ENCODE measurements at regions not wholly inside any gene's neighbourhood (a gene's known extent, or its start where the extent isn't known, plus 50 kb on each side); places are given as distances from the start of the nearest gene placed in this dataset.

DNA sequence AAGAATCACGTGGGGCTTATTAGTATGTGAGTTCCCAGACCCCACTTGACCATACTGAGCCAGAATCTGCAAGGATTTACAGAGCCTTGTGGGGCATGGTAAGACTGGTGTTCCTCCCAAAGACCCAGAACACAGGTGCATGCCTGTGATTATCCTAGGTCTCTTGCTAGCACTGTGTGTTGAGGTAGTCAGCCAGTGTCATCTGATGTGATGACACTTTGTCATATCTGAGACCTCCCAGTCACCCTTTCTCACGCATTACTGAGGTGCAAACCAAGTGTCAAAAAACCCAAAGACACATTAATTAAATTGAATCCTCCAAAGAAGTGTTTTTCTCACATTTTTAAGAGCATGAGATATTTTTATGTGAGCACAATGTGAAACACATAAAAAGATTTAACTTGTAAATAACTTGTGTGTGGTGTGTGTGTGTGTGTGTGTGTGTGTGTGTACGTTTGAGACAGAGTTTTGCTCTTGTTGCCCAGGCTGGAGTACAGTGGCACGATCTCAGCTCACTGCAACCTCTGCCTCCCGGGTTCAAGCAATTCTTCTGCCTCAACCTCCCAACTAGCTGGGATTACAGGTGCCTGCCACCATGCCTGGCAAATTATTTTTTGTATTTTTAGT lies 162.0 kb upstream of the PRPS1L1 start:
- no peak overlapping the region for H3K4me3 ChIP-seq (ENCODE audit: low read length)
- H3K27me3 Mint-ChIP-seq (ENCODE audit: insufficient read depth): peaks cover 2% of the 10 kb centered on the region
- no peak for DNase-seq
- no peaks in the 10 kb centered on the region for H3K4me1 Mint-ChIP-seq
- no peaks in the 10 kb centered on the region for H3K4me1 ChIP-seq (ENCODE audit: control insufficient read depth, insufficient read depth, low read length)
- no peak overlapping the region for H3K27ac ChIP-seq (ENCODE audit: low read depth, low read length)
- H3K27me3 ChIP-seq (ENCODE audit: control insufficient read depth, insufficient read depth, low read length, poor library complexity, severe bottlenecking): no peaks in the 10 kb centered on the region
- no peak overlapping the region for H3K27ac Mint-ChIP-seq
- H3K36me3 Mint-ChIP-seq (ENCODE audit: low read depth): no peaks in the 10 kb centered on the region
- no peaks in the 10 kb centered on the region for H3K9me3 ChIP-seq (ENCODE audit: control insufficient read depth, low read length)
- H3K4me3 Mint-ChIP-seq: no peak overlapping the region
- 88 to 100% methylated on average over 1 to 5 of the region's 5 CpGs for WGBS, 2 experiments (ENCODE audit: insufficient coverage in 1 of 2, insufficient read length in 1 of 2)
- no peaks in the 10 kb centered on the region for H3K36me3 ChIP-seq (ENCODE audit: control insufficient read depth, insufficient read depth, low read length)
- no peak for TF ChIP-seq CTCF (conservative IDR thresholded peaks at IDR 0.05)
- H3K9me3 Mint-ChIP-seq: peaks cover 3% of the 10 kb centered on the region
- no peak overlapping the region for H3K9ac ChIP-seq (ENCODE audit: extremely low read depth, low read length, poor library complexity, severe bottlenecking)

- no peaks in the 10 kb centered on the region for H3K4me1 Mint-ChIP-seq
- no peaks in the 10 kb centered on the region for H3K36me3 Mint-ChIP-seq (ENCODE audit: low read depth)
- H3K27me3 ChIP-seq (ENCODE audit: control insufficient read depth, insufficient read depth, low read length, poor library complexity, severe bottlenecking): no peaks in the 10 kb centered on the region
- no peak overlapping the region for H3K9ac ChIP-seq (ENCODE audit: extremely low read depth, low read length, poor library complexity, severe bottlenecking)
- 71 to 89% methylated on average over 1 to 2 of the region's 2 CpGs for WGBS, 2 experiments (ENCODE audit: insufficient coverage in 1 of 2, insufficient read length in 1 of 2)
- peaks cover 3% of the 10 kb centered on the region for H3K9me3 Mint-ChIP-seq
- no peaks in the 10 kb centered on the region for H3K4me1 ChIP-seq (ENCODE audit: control insufficient read depth, insufficient read depth, low read length)
- H3K36me3 ChIP-seq (ENCODE audit: control insufficient read depth, insufficient read depth, low read length): no peaks in the 10 kb centered on the region
- no peak overlapping the region for H3K27ac Mint-ChIP-seq
- H3K9me3 ChIP-seq (ENCODE audit: control insufficient read depth, low read length): no peaks in the 10 kb centered on the region
- H3K27ac ChIP-seq (ENCODE audit: low read depth, low read length): no peak overlapping the region
- no peak for TF ChIP-seq CTCF (conservative IDR thresholded peaks at IDR 0.05)
- no peak overlapping the region for H3K4me3 Mint-ChIP-seq
- no peak overlapping the region for H3K4me3 ChIP-seq (ENCODE audit: low read length)
- DNase-seq: no peak
- H3K27me3 Mint-ChIP-seq (ENCODE audit: insufficient read depth): peaks cover 2% of the 10 kb centered on the region
These were observed 163.7 kb upstream of the PRPS1L1 start for GRCh38 chr7:18191341-18191740.

DNA sequence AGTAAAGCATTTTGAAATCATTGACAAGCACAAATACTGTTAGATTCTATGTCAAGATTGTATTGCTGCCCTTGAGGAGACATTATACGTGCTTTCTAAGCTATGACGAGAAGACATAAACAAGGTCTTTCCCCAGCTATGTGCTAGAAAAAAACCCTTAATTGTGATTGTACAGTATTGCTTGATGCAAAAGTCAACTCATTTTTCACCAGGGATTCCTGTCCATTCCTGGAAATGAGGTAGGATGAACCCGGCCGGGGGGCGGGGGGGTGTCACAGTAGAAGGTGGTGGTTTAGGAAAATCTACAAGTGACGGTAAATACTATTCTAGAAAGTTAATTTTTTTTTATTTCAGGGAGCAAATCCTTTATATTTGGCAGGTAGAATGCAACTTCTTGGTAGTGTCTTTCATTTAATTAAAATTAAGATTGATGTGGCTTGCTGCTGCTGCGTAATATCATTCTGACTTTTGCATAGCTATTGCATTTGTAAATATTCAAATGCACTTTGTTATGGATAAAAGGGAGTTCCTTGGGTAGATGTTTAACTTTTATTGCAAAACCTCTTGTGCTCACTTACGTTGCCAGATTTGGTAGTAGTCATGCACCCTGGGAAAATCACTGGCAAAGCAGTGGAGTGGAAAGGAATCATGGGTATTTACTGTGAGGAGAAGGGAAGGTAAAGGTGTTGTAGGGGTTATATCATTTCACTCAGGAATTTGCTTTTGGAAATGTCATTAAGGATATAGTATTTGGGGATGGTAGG lies 164.4 kb upstream of the PRPS1L1 start:
- Histone ChIP-seq H3K27ac (ENCODE audit: low read depth, low read length) (no peak overlapping the region), H3K9ac (ENCODE audit: extremely low read depth, low read length, poor library complexity, severe bottlenecking) (no peak overlapping the region), H3K36me3 (ENCODE audit: control insufficient read depth, insufficient read depth, low read length) (no peaks in the 10 kb centered on the region), H3K9me3 (ENCODE audit: control insufficient read depth, low read length) (no peaks in the 10 kb centered on the region), H3K4me1 (ENCODE audit: control insufficient read depth, insufficient read depth, low read length) (no peaks in the 10 kb centered on the region), H3K4me3 (ENCODE audit: low read length) (no peak overlapping the region), H3K27me3 (ENCODE audit: control insufficient read depth, insufficient read depth, low read length, poor library complexity, severe bottlenecking) (no peaks in the 10 kb centered on the region)
- no peak for TF ChIP-seq CTCF (conservative IDR thresholded peaks at IDR 0.05)
- WGBS, 2 experiments (ENCODE audit: insufficient coverage in 1 of 2, insufficient read length in 1 of 2): 91 to 96% methylated on average over 7 to 8 of the region's 8 CpGs
- no peaks in the 10 kb centered on the region for H3K36me3 Mint-ChIP-seq (ENCODE audit: low read depth)
- no peaks in the 10 kb centered on the region for H3K4me1 Mint-ChIP-seq
- no peak for DNase-seq
- H3K9me3 Mint-ChIP-seq: peaks cover 3% of the 10 kb centered on the region
- peaks cover 2% of the 10 kb centered on the region for H3K27me3 Mint-ChIP-seq (ENCODE audit: insufficient read depth)
- H3K27ac Mint-ChIP-seq: no peak overlapping the region
- H3K4me3 Mint-ChIP-seq: no peak overlapping the region

All from endodermal cell (in vitro differentiated cells).